IMR-90 (cell line): ENCODE measurements at regions not wholly inside any gene's neighbourhood (a gene's known extent, or its start where the extent isn't known, plus 50 kb on each side); places are given as distances from the start of the nearest gene placed in this dataset.

Experiments used
- ATAC-seq: fragments of 200-7000 bp; cut with Tn5 transposase; 2 replicates; pipeline ENCODE4 v1.9.1; 2020; ENCODE audit warnings: low read depth, mild to moderate bottlenecking, moderate library complexity
- BruUV-seq: library from RNA; stranded (reverse); fragments of 400-500 nt; replicated peaks from 2 replicates; lab custom pipeline; 2021; lab: Mats Ljungman, UMichigan
- CTCF ChIA-PET: fragments of 300-600 bp; formaldehyde crosslinking; extraction: SDS; loops from one replicate; lab custom pipeline; 2021; ENCODE audit warnings: antibody characterized with exemption; lab: Yijun Ruan, JAX
- POLR2A ChIA-PET: fragments of 300-600 bp; sonication (Branson Sonifier 250); formaldehyde crosslinking; loops from one replicate; lab custom pipeline; 2022; ENCODE audit warnings: antibody characterized with exemption; ENCODE audit not compliant: unreplicated experiment; lab: Charles Lee
- DNase-seq: peaks from one replicate; pipeline ENCODE4 v3.0.0; 2013
- H2AFZ ChIP-seq: replicated peaks from 2 replicates; pipeline ENCODE3; 2013; ENCODE audit warnings: low read length, mild to moderate bottlenecking; ENCODE audit not compliant: poor library complexity
- H2AK5ac ChIP-seq: 2 replicates; pipeline ENCODE4 v1.6.1; 2013; ENCODE audit warnings: low read depth, low read length, inconsistent platforms
- H2AK9ac ChIP-seq: replicated peaks from 2 replicates; pipeline ENCODE3; 2013; ENCODE audit warnings: mild to moderate bottlenecking, low read depth, low read length, moderate library complexity; ENCODE audit not compliant: poor library complexity
- H2BK120ac ChIP-seq: 2 replicates; pipeline ENCODE4 v1.6.1; 2013; ENCODE audit warnings: low read depth, low read length, inconsistent platforms
- H2BK15ac ChIP-seq: 3 replicates; pipeline ENCODE4 v1.6.1; 2013; ENCODE audit warnings: low read depth, low read length, inconsistent platforms
- H2BK20ac ChIP-seq: 2 replicates; pipeline ENCODE4 v1.6.1; 2013; ENCODE audit warnings: low read depth, mild to moderate bottlenecking, inconsistent platforms, low read length, moderate library complexity
- H2BK5ac ChIP-seq: 2 replicates; pipeline ENCODE4 v1.6.1; 2013; ENCODE audit warnings: mild to moderate bottlenecking, low read depth, low read length, inconsistent platforms; ENCODE audit not compliant: poor library complexity, severe bottlenecking
- H3K14ac ChIP-seq: replicated peaks from 2 replicates; pipeline ENCODE4 v1.6.1; 2013; ENCODE audit warnings: low read depth, low read length, inconsistent platforms
- H3K18ac ChIP-seq: 2 replicates; pipeline ENCODE4 v1.6.1; 2013; ENCODE audit warnings: low read depth, low read length, control low read depth
- H3K23ac ChIP-seq: 2 replicates; pipeline ENCODE4 v1.6.1; 2013; ENCODE audit warnings: low read depth, low read length, inconsistent platforms
- H3K27ac ChIP-seq: 2 replicates; pipeline ENCODE4 v1.5.1; 2013; ENCODE audit warnings: mild to moderate bottlenecking, control low read depth, low read length; ENCODE audit not compliant: insufficient read depth
- H3K27me3 ChIP-seq: 2 replicates; pipeline ENCODE4 v1.6.1; 2013; ENCODE audit warnings: low read length; ENCODE audit not compliant: control insufficient read depth, insufficient read depth
- H3K36me3 ChIP-seq: 2 replicates; pipeline ENCODE4 v1.6.1; 2013; ENCODE audit warnings: low read length, mixed read lengths; ENCODE audit not compliant: control insufficient read depth, insufficient read depth
- H3K4ac ChIP-seq: 2 replicates; pipeline ENCODE4 v1.6.1; 2013; ENCODE audit warnings: low read depth, low read length, inconsistent platforms
- H3K4me1 ChIP-seq: 2 replicates; pipeline ENCODE4 v1.6.1; 2013; ENCODE audit warnings: low read length, mixed read lengths; ENCODE audit not compliant: control insufficient read depth, insufficient read depth
- H3K4me2 ChIP-seq: 2 replicates; pipeline ENCODE4 v1.6.1; 2013; ENCODE audit warnings: low read depth, mild to moderate bottlenecking, control low read depth, low read length, moderate library complexity
- H3K4me3 ChIP-seq: 2 replicates; pipeline ENCODE4 v1.5.1; 2013; ENCODE audit warnings: low read depth, mild to moderate bottlenecking, control low read depth, low read length, moderate library complexity; ENCODE audit not compliant: insufficient read depth
- H3K56ac ChIP-seq: 2 replicates; pipeline ENCODE4 v1.6.1; 2013; ENCODE audit warnings: low read length, inconsistent platforms; ENCODE audit not compliant: insufficient read depth; ENCODE audit errors: extremely low read depth
- H3K79me1 ChIP-seq, 2 experiments: 2 replicates each; pipeline ENCODE4 v1.6.1; 2013; ENCODE audit warnings: low read length in 2 of 2, inconsistent platforms in 1 of 2, low read depth in 1 of 2
- H3K9ac ChIP-seq: 2 replicates; pipeline ENCODE4 v1.6.1; 2013; ENCODE audit warnings: low read depth, low read length, control low read depth
- H3K9me1 ChIP-seq: 2 replicates; pipeline ENCODE4 v1.6.1; 2013; ENCODE audit warnings: low read length, inconsistent platforms; ENCODE audit not compliant: insufficient read depth
- H3K9me3 ChIP-seq: 2 replicates; pipeline ENCODE4 v1.6.1; 2013; ENCODE audit warnings: low read length; ENCODE audit not compliant: control insufficient read depth, insufficient read depth
- H4K20me1 ChIP-seq: 2 replicates; pipeline ENCODE4 v1.6.1; 2013; ENCODE audit warnings: low read length, inconsistent platforms; ENCODE audit not compliant: insufficient read depth
- H4K5ac ChIP-seq: 2 replicates; pipeline ENCODE4 v1.6.1; 2013; ENCODE audit warnings: mild to moderate bottlenecking, low read depth, low read length, control low read depth
- H4K8ac ChIP-seq, 2 experiments: 2 replicates each; pipeline ENCODE4 v1.6.1; 2013; ENCODE audit warnings: low read depth in 2 of 2, low read length in 2 of 2, control low read depth in 1 of 2, inconsistent platforms in 1 of 2
- H4K91ac ChIP-seq: 2 replicates; pipeline ENCODE4 v1.6.1; 2013; ENCODE audit warnings: low read depth, low read length, inconsistent platforms; ENCODE audit not compliant: insufficient read depth
- CEBPB ChIP-seq: IDR thresholded peaks from 2 replicates; pipeline ENCODE4 v1.6.1; 2012; ENCODE audit warnings: low read depth, low read length, improper control_type of control experiment
- FOS ChIP-seq: fragments of 150-350 bp; IDR thresholded peaks from 2 replicates; pipeline ENCODE4 v1.6.1; 2016; ENCODE audit warnings: low read depth, low read length
- MAFK ChIP-seq: IDR thresholded peaks from 2 replicates; pipeline ENCODE4 v1.6.1; 2012; ENCODE audit warnings: low read depth, low read length, improper control_type of control experiment
- MAZ ChIP-seq: IDR thresholded peaks from 2 replicates; pipeline ENCODE4 v1.6.1; 2012; ENCODE audit warnings: low read depth, mild to moderate bottlenecking, low read length, improper control_type of control experiment, moderate library complexity, borderline replicate concordance
- MXI1 ChIP-seq: IDR thresholded peaks from 2 replicates; pipeline ENCODE4 v1.6.1; 2012; ENCODE audit warnings: low read depth, mild to moderate bottlenecking, low read length, moderate library complexity, borderline replicate concordance
- NFE2L2 ChIP-seq: fragments of 150-350 bp; IDR thresholded peaks from 2 replicates; pipeline ENCODE4 v1.6.1; 2016; ENCODE audit warnings: low read depth, mild to moderate bottlenecking, low read length
- POLR2A ChIP-seq: IDR thresholded peaks from 2 replicates; pipeline ENCODE4 v1.6.1; 2012; ENCODE audit warnings: mild to moderate bottlenecking, low read depth, low read length
- RCOR1 ChIP-seq: IDR thresholded peaks from 2 replicates; pipeline ENCODE4 v1.6.1; 2012; ENCODE audit warnings: mild to moderate bottlenecking, low read length, improper control_type of control experiment; ENCODE audit not compliant: insufficient replicate concordance
- RFX5 ChIP-seq: IDR thresholded peaks from 2 replicates; pipeline ENCODE4 v1.8.0; 2012; ENCODE audit warnings: low read depth, mild to moderate bottlenecking, low read length, moderate library complexity
- WGBS, 2 experiments: methylation state at CpG; one replicate each; pipeline versions ENCODE4 v1.1.5 to v1.1.7; 2013; ENCODE audit warnings: missing lambda C conversion rate in 2 of 2; ENCODE audit not compliant: insufficient read length in 1 of 2; ENCODE audit errors: extremely low coverage in 2 of 2; 5-methylcytosine and 5-hydroxymethylcytosine counted together
- dilution Hi-C: fragments of 300-500 bp; cut with HindIII; formaldehyde crosslinking; loops from one replicate; pipeline ENCODE4 v1.14.3; 2018; ENCODE audit warnings: low sequenced_read_pairs; ENCODE audit not compliant: unreplicated experiment
- in situ Hi-C: fragments of 300-500 bp; cut with MboI; formaldehyde crosslinking; loops from 3 replicates; pipeline ENCODE4 v1.14.3; 2019; ENCODE audit warnings: low sequenced_read_pairs, inconsistent platforms, mixed read lengths
- intact Hi-C: fragments of 100-400 bp; cut with micrococcal nuclease; formaldehyde crosslinking; loops from 2 replicates; pipeline ENCODE4 v1.10.0; 2022
- TF ChIP-seq, protein P1 (sequence below): fragments of 150-350 bp; IDR thresholded peaks from 2 replicates; pipeline ENCODE4 v1.6.1; 2016; ENCODE audit warnings: low read depth, mild to moderate bottlenecking, low read length, moderate library complexity, borderline replicate concordance
- TF ChIP-seq, protein P2 (sequence below): conservative IDR thresholded peaks from 2 replicates; pipeline ENCODE4 v1.5.1; 2012; ENCODE audit warnings: mild to moderate bottlenecking, low read depth, low read length, improper control_type of control experiment
- TF ChIP-seq, protein P3 (sequence below): fragments of 150-350 bp; IDR thresholded peaks from 2 replicates; pipeline ENCODE4 v1.6.1; 2017; ENCODE audit warnings: mild to moderate bottlenecking, antibody characterized with exemption, low read length, low read depth

DNA sequence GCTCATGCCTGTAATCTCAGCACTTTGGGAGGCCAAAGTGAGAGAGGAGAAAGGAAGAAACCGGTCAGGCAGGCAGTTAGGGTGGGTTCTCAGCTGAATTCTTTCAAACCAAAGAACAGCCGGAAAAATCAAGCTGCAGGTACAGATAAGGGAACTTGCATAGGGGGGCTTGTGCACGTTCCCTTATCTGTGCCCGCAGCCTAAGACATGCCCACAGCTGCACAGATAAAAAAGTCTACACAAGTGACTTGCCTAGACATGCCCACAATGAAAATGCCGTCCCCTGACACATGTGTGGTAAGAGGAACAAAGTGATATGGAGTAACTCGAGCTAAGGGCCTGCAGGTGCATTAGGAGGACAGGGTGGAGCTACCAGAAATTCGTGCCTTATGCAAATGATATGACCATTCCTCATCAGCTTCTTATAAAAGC is 175.8 kb upstream of the SALL4 start:
- no peaks in the 10 kb centered on the region for H3K36me3 ChIP-seq
- no peak overlapping the region for H4K8ac ChIP-seq
- H3K56ac ChIP-seq: no peak overlapping the region
- no peaks in the 10 kb centered on the region for H3K79me1 ChIP-seq
- in situ Hi-C loops (no loop called here), dilution Hi-C loops (no loop called here), intact Hi-C loops (no loop called here)
- H3K14ac ChIP-seq: no peak overlapping the region
- H2BK5ac ChIP-seq: no peak overlapping the region
- H2BK120ac ChIP-seq: no peak overlapping the region
- H3K4me3 ChIP-seq: no peak overlapping the region
- H3K18ac ChIP-seq: no peak overlapping the region
- peaks cover 6% of the 10 kb centered on the region for H3K9me3 ChIP-seq
- H3K23ac ChIP-seq: no peak overlapping the region
- WGBS, 2 experiments: no CpG with 5 or more reads among the region's 7 CpGs
- H2AK5ac ChIP-seq: no peak overlapping the region
- H4K20me1 ChIP-seq: no peaks in the 10 kb centered on the region
- no peak overlapping the region for H4K91ac ChIP-seq
- DNase-seq (no peak), ATAC-seq (no peak)
- no TSS peak for BruUV-seq
- no peaks in the 10 kb centered on the region for H3K4me1 ChIP-seq
- POLR2A ChIA-PET: no interaction called here
- no peaks in the 10 kb centered on the region for H3K27me3 ChIP-seq
- H3K4me2 ChIP-seq: no peak overlapping the region
- peak overlapping the region; percentile 23 for H2AFZ ChIP-seq
- no peak overlapping the region for H3K27ac ChIP-seq
- H4K5ac ChIP-seq: no peak overlapping the region
- H3K9me1 ChIP-seq: no peaks in the 10 kb centered on the region
- no peak overlapping the region for H3K9ac ChIP-seq
- no peak for TF ChIP-seq POLR2A
- TF ChIP-seq RFX5: no peak
- TF ChIP-seq FOS: no peak
- TF ChIP-seq RCOR1: no peak
- TF ChIP-seq NFE2L2: no peak
- TF ChIP-seq, protein P1, sequence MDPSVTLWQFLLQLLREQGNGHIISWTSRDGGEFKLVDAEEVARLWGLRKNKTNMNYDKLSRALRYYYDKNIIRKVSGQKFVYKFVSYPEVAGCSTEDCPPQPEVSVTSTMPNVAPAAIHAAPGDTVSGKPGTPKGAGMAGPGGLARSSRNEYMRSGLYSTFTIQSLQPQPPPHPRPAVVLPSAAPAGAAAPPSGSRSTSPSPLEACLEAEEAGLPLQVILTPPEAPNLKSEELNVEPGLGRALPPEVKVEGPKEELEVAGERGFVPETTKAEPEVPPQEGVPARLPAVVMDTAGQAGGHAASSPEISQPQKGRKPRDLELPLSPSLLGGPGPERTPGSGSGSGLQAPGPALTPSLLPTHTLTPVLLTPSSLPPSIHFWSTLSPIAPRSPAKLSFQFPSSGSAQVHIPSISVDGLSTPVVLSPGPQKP: no peak
- no peak for TF ChIP-seq MXI1
- no peak for TF ChIP-seq MAZ
- TF ChIP-seq CEBPB: no peak
- TF ChIP-seq, protein P2, sequence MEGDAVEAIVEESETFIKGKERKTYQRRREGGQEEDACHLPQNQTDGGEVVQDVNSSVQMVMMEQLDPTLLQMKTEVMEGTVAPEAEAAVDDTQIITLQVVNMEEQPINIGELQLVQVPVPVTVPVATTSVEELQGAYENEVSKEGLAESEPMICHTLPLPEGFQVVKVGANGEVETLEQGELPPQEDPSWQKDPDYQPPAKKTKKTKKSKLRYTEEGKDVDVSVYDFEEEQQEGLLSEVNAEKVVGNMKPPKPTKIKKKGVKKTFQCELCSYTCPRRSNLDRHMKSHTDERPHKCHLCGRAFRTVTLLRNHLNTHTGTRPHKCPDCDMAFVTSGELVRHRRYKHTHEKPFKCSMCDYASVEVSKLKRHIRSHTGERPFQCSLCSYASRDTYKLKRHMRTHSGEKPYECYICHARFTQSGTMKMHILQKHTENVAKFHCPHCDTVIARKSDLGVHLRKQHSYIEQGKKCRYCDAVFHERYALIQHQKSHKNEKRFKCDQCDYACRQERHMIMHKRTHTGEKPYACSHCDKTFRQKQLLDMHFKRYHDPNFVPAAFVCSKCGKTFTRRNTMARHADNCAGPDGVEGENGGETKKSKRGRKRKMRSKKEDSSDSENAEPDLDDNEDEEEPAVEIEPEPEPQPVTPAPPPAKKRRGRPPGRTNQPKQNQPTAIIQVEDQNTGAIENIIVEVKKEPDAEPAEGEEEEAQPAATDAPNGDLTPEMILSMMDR: no peak
- no peak for TF ChIP-seq MAFK
- TF ChIP-seq, protein P3, sequence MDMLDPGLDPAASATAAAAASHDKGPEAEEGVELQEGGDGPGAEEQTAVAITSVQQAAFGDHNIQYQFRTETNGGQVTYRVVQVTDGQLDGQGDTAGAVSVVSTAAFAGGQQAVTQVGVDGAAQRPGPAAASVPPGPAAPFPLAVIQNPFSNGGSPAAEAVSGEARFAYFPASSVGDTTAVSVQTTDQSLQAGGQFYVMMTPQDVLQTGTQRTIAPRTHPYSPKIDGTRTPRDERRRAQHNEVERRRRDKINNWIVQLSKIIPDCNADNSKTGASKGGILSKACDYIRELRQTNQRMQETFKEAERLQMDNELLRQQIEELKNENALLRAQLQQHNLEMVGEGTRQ: no peak
- CTCF ChIA-PET: no interaction called here
- H3K4ac ChIP-seq: no peak overlapping the region
- no peak overlapping the region for H2BK15ac ChIP-seq
- no peak overlapping the region for H2AK9ac ChIP-seq
- H2BK20ac ChIP-seq: no peak overlapping the region
